Glutamatergic neuron (in vitro differentiated cells): ENCODE measurements at regions not wholly inside any gene's neighbourhood (a gene's known extent, or its start where the extent isn't known, plus 50 kb on each side); places are given as distances from the start of the nearest gene placed in this dataset.
"Not testable (repeated sequence)": the region's sequence is repeated elsewhere in the genome, so short reads cannot be mapped to it uniquely, and the experiment has no call there.

Experiments used
- DNase-seq: peaks from one replicate; pipeline ENCODE4 v3.0.0; 2022
- H3K27ac Mint-ChIP-seq: one replicate; pipeline ENCODE4 v1.8.0; 2020; ENCODE audit warnings: mild to moderate bottlenecking, mixed read lengths, inconsistent platforms; ENCODE audit not compliant: unreplicated experiment
- H3K27me3 Mint-ChIP-seq: one replicate; pipeline ENCODE4 v1.8.0; 2020; ENCODE audit warnings: mild to moderate bottlenecking, moderate library complexity, mixed read lengths, inconsistent platforms; ENCODE audit not compliant: unreplicated experiment
- H3K36me3 Mint-ChIP-seq: one replicate; pipeline ENCODE4 v1.8.0; 2020; ENCODE audit warnings: mild to moderate bottlenecking, mixed read lengths, inconsistent platforms; ENCODE audit not compliant: unreplicated experiment
- H3K4me1 Mint-ChIP-seq: one replicate; pipeline ENCODE4 v1.8.0; 2020; ENCODE audit warnings: mild to moderate bottlenecking, low read depth, mixed read lengths, inconsistent platforms; ENCODE audit not compliant: unreplicated experiment
- H3K4me3 Mint-ChIP-seq: one replicate; pipeline ENCODE4 v1.8.0; 2020; ENCODE audit warnings: mild to moderate bottlenecking, mixed read lengths, inconsistent platforms; ENCODE audit not compliant: unreplicated experiment
- H3K9me3 Mint-ChIP-seq: one replicate; pipeline ENCODE4 v1.8.0; 2020; ENCODE audit warnings: mild to moderate bottlenecking, moderate library complexity, mixed read lengths, inconsistent platforms; ENCODE audit not compliant: unreplicated experiment
- CTCF ChIP-seq: fragments of 200-600 bp; sonication (generic); IDR thresholded peaks from one replicate; pipeline ENCODE4 v1.5.0; 2021; ENCODE audit not compliant: partially characterized antibody, unreplicated experiment

DNA sequence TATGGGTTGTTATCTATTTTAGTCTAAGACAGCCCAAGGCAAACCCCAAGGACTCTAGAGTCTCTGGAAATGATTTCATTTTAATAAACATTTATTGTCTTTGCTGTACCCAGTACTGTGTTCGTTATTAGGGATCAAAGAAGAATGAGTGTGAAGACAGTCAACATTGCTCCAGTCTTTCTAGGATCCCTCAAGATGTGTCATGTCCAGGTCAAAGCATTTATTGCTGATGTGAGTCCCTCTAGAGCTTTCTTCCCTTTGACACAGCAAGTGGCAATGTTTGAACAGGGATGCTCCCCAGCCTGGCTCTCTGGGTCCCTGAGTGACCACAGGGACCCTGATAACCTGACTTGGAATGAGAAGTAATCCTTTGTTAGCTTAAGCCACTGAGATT lies 123.1 kb upstream of the STK17B start:
- Mint-ChIP-seq H3K4me1 (no peaks in the 10 kb centered on the region), H3K9me3 (no peaks in the 10 kb centered on the region), H3K4me3 (no peak overlapping the region), H3K27ac (no peak overlapping the region), H3K27me3 (no peaks in the 10 kb centered on the region), H3K36me3 (no peaks in the 10 kb centered on the region)
- TF ChIP-seq CTCF, result no peak
- DNase-seq, result no peak

DNA sequence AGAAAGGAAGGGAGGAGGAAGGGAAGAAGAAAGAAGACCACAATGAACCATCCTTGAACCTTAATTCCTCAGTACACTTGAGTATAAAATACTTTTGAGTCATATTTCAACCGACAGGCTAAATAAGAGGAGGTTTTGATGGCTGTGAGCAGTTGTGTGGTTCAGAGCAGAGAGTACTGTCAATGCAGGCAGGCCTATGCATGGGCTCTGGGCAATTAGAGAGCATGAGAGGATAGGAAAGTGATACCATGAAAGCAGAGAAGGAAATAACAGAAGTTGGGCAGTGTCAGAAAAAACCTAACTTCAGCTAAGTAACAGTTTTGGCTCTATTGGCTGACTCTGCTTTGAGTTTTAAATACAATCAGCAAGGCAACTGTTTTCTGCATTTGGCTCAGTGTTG lies 123.6 kb upstream of the STK17B start:
- H3K4me1 Mint-ChIP-seq, result no peaks in the 10 kb centered on the region
- no peaks in the 10 kb centered on the region for H3K27me3 Mint-ChIP-seq
- no peaks in the 10 kb centered on the region for H3K9me3 Mint-ChIP-seq
- TF ChIP-seq CTCF, result no peak
- no peak overlapping the region for H3K27ac Mint-ChIP-seq
- DNase-seq, result no peak
- no peak overlapping the region for H3K4me3 Mint-ChIP-seq
- H3K36me3 Mint-ChIP-seq, result no peaks in the 10 kb centered on the region

GRCh38 chr2:196298106-196298723 lies 126.8 kb upstream of the STK17B start:
- not testable (repeated sequence) for H3K27me3 Mint-ChIP-seq, H3K4me1 Mint-ChIP-seq, DNase-seq, H3K9me3 Mint-ChIP-seq, H3K36me3 Mint-ChIP-seq, H3K4me3 Mint-ChIP-seq
- peak overlapping the region; percentile 7 for H3K27ac Mint-ChIP-seq
- TF ChIP-seq CTCF, result peak; percentile 57

- H3K4me1 Mint-ChIP-seq, result no peaks in the 10 kb centered on the region
- no peak overlapping the region for H3K4me3 Mint-ChIP-seq
- peaks cover 4% of the 10 kb centered on the region for H3K27me3 Mint-ChIP-seq
- no peak for TF ChIP-seq CTCF
- H3K27ac Mint-ChIP-seq, result no peak overlapping the region
- no peak for DNase-seq
- H3K9me3 Mint-ChIP-seq, result peaks cover 7% of the 10 kb centered on the region
- H3K36me3 Mint-ChIP-seq, result peaks cover 11% of the 10 kb centered on the region
Observed at GRCh38 chr2:196307775-196308305, 136.5 kb upstream of the STK17B start.

GRCh38 chr2:196309691-196310090 lies 138.3 kb upstream of the STK17B start:
- Mint-ChIP-seq H3K27me3 (peaks cover 4% of the 10 kb centered on the region), H3K4me1 (no peaks in the 10 kb centered on the region), H3K27ac (no peak overlapping the region), H3K36me3 (no peaks in the 10 kb centered on the region), H3K9me3 (peaks cover 2% of the 10 kb centered on the region), H3K4me3 (no peak overlapping the region)
- no peak for TF ChIP-seq CTCF
- DNase-seq, result no peak
